ENCODE measurements at regions not wholly inside any gene's neighbourhood (a gene's known extent, or its start where the extent isn't known, plus 50 kb on each side); places are given as distances from the start of the nearest gene placed in this dataset.
"Not testable (repeated sequence)": the region's sequence is repeated elsewhere in the genome, so short reads cannot be mapped to it uniquely, and the experiment has no call there.

DNA sequence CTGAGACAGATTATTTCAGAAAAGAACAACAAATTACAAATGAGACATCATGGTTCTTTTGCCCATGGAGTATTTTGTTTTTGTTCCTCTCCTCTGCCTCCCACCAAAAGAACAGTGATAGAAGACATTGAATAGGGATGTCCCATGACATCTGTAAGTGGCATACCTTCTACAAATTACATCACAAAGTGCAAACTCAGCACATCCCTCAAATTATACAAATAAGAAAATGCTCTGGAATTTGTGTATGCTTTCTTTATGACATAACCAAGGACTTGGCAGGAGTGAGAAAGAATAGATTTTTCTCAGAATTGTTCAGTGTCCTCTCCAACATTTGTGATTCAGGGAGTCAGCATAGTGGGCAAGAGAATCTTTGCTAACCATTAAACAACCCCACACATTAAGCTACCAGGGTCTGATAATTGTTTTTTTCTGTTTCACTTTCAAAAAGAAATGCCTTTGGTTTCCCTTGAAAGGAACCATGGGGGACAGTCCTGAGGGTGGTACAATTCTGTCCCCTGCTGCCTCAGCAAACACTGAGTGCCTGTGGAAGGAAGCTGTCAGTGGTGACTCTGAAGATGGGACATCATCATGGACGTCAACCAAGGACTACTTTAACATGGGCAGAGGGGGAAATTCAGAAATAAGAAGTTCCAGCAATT lies 430.3 kb downstream of the AASDHPPT start:
- no peak for DNase-seq

DNA sequence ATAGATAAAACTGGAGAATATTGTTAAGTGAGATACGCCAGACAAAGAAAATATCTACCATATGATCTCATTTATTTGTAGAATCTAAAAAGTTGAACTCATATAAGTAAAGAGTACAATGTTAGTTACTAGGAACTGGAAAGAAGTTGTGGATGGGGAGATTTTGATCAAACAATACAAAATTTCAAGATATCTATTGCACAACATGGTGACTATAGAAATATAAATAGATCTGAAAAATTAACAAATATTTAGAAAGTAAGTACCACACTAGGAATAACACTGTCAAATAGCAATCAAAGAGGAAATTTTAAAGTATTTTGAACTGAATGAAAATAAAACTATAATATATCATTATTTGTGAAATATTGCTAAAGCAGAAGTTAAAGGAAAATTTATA lies 437.2 kb downstream of the AASDHPPT start:
- no peak for DNase-seq

DNA sequence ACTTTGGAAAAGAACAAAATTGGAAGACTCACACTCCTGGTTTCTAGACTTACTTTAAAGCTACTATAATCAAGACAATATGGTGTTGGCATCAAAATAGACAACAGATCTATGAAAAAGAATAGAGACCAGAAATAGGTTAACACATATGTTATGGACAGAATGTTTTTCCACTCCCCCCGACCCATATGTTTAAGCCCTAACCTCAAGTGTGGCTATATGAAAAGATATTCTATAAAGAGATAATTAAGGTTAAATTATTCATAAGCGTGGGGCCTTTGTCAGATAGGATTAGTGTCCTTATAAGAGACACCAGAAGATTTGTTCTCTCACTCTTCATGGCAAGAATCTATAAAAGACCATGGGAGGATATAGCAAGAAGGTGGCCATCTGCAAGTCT lies 440.0 kb downstream of the AASDHPPT start:
- no peak for DNase-seq

DNA sequence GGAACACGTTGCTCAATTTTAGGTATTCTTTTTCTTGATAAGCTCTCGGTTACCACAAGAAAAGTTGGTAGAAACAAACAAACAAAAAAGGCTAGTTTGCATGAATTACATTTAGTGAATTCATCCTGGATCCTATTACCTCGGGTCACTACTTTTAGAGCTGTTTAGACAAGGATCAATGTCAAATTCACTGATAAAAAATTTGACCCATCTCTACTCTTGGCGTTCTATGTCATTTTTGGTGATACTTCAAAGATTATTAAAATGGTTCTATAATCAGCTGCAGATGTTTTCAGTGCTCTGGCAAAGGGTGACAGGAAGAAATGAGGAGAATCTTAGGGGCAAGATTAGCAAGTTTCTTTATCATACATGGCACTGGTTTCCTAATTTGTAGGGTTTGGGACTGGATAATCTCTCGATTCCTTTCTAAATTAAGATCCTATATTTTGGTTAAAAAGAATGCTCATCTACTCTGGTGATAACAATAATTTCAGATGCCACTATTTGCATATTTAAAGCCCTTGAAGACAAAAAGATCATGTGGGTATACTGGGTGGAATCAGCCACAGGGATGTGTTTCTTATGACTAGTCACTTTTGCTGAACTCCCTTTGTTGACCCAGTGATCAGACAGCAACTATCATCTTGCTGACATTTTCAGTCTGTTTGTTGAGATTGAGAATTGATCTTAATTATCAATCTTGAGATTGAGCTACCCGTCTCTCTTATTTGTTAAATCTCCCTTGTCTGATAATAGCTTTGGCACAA lies 442.9 kb downstream of the AASDHPPT start:
- DNase-seq = no peak

GRCh38 chr11:106520920-106521319 lies 443.5 kb downstream of the AASDHPPT start:
- DNase-seq = no peak

- DNase-seq = no peak
Measured at GRCh38 chr11:106523171-106523570, 445.7 kb downstream of the AASDHPPT start.

DNA sequence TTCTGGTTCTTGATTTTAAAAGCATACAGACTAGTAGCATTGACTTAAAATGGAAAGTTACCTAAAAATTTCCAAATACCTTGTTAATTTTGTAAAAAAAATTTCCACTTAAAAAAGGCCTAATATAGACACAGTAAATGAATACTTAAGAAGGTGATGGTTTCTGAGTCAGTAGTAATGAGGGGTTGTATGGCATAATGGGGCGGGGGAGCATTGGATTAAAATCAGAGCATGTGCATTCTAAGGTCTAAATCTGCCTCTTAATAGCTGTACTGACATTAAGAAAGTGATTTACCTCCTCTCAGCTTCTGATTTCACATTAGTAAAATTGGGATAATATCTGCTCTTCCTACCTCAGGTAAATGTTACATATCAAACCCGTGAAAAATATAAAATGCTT lies 446.5 kb downstream of the AASDHPPT start:
- DNase-seq = no peak

- no peak for DNase-seq
Measured at GRCh38 chr11:106524436-106524835, 447.0 kb downstream of the AASDHPPT start.

GRCh38 chr11:106531648-106532047 lies 454.2 kb downstream of the AASDHPPT start:
- DNase-seq = not testable (repeated sequence)

GRCh38 chr11:106533046-106533445 lies 455.6 kb downstream of the AASDHPPT start:
- DNase-seq = no peak

DNA sequence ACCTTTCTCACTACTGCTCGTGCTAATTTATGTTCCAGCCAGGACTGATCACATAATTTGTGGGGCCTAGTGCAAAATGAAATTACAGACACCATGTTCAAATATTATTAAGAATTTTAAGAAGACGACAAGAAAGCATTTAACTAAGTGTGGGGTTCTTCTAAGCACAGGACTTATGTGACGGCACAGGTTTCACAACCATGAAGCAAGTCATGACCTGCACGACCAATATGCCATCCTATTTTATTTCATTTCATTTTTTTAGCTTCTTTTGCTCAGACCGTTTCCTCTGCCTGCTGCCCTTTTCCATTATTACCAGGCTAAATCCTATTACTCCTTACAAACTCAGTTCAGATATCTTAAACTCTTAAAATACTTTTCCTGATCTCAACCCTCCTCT lies 462.5 kb downstream of the AASDHPPT start:
- DNase-seq = no peak

DNA sequence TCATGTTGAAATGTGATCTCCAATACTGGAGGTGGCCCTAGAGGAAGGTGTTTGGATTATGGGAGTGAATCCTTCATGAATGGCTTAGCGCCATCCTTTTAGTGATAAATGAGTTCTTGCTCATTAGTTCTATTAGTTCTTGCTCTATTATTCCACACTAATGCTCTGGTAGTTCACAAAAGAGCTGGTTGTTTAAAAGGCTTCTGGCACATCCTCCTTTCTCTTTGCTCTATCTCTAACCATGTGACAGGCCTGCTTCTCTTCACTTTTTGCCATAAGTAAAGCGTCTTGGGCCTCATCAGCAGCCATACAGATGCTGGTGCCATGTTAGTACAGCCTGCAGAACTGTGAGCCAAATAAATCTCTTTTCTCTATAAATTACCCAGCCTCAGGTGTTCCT lies 469.9 kb downstream of the GUCY1A2 start:
- no peak for DNase-seq

- DNase-seq = no peak
Measured at GRCh38 chr11:106551744-106552673, 466.3 kb downstream of the GUCY1A2 start.

- DNase-seq = no peak
Measured at GRCh38 chr11:106552694-106553203, 465.5 kb downstream of the GUCY1A2 start.

DNA sequence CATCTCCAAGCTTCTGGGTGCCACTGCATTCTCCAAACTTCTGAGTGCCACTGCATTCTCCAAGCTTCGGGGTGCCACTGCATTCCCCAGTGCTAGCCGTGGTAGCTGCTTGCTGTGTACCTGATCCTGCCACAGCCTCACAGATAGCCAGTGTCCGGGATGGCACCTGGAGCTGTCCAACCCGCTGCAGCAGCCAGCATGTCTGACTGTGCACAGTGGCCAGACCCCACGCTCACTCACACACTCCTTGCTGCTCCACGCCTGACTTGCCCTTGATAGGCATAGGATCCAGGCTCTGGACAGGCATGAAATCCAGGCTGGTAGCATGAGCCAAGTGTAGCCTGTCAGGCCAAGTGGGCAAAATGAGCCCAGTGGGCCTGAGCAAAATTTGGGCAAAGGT lies 465.0 kb downstream of the GUCY1A2 start:
- no peak for DNase-seq

- DNase-seq = not testable (repeated sequence)
Measured at GRCh38 chr11:106555566-106556250, 462.6 kb downstream of the GUCY1A2 start.

GRCh38 chr11:106565326-106565725 lies 452.9 kb downstream of the GUCY1A2 start:
- DNase-seq = no peak

DNA sequence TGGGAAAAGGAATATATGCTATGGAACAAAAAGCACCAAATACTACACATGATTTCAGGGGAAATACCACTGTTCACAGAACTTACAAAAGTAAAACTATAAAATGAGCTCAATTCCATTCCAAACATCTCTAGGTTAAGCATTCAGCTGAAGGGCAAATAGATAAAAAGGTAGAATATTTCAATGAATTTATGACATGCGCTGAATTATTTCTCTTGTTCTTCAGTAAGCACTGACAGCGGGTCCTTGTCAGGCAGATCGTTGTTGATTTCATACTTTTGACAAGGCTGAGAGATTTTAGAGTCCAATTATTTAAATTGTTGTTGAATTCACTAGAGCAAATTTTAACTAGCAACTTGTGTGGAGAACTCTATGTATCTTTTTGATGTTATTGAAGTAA lies 449.6 kb downstream of the GUCY1A2 start:
- no peak for DNase-seq

GRCh38 chr11:106577384-106577783 lies 440.9 kb downstream of the GUCY1A2 start:
- not testable (repeated sequence) for DNase-seq

DNA sequence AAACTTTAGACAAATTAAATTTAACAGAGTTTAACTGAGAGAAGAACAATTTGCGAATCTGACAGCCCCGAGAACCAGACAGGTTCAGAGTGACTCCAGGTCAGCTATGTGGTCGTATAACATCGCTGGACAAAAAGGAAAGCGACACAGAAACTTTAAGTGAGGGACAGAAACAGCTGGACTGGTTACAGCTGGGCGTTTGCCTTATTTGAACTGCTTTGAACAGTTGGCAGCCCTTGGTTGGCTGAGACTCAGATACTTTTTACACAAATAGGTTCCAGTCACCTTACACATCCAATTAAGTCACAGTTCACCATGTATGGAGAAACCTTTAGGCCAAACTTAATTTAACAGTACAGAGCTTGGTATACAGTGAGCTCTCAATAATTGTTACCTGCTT lies 436.9 kb downstream of the GUCY1A2 start:
- peak; percentile 15 for DNase-seq

DNA sequence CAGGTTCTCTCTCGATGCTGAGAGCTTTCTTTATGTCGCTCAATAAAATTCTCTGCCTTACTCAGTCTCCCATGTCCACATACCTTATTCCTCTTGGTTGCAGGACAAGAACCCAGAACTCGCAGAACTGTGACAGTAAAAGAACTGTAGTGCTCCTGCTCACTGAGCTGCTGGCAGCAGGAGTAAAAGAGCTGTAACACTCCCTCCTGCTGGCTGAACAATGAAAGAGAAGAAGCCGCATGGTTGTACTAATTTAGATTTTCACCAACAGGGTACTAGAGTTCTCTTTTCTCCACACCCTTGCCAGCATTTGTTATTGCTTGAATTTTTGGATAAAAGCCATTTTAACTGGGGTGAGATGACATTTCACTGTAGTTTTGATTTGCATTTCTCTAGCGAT lies 433.2 kb downstream of the GUCY1A2 start:
- no peak for DNase-seq

GRCh38 chr11:106594751-106595351 lies 423.4 kb downstream of the GUCY1A2 start:
- DNase-seq = no peak

All from hindlimb muscle (tissue), 1 donor.